ENCODE measurements at regions not wholly inside any gene's neighbourhood (a gene's known extent, or its start where the extent isn't known, plus 50 kb on each side); places are given as distances from the start of the nearest gene placed in this dataset.

GRCh38 chr12:92628476-92628875 is 74.3 kb upstream of the PLEKHG7 start:
- Histone ChIP-seq H3K9me3 (replicated peaks; ENCODE audit: control insufficient read depth, low read depth, low read length) (no peaks in the 10 kb centered on the region), H3K27ac (ENCODE audit: low read length) (no peak overlapping the region), H3K36me3 (ENCODE audit: control insufficient read depth, insufficient read depth, low read length) (no peaks in the 10 kb centered on the region), H3K27me3 (ENCODE audit: control insufficient read depth, insufficient read depth, low read length) (no peaks in the 10 kb centered on the region), H3K4me1 (ENCODE audit: control insufficient read depth, insufficient read depth, low read length) (peaks cover 3% of the 10 kb centered on the region), H3K4me3 (ENCODE audit: low read length) (no peak overlapping the region)
- WGBS (ENCODE audit: insufficient coverage) = 83% methylated on average over 1 of the region's 2 CpGs
- DNase-seq = no peak

- Histone ChIP-seq H3K27me3 (ENCODE audit: control insufficient read depth, insufficient read depth, low read length) (no peaks in the 10 kb centered on the region), H3K4me1 (ENCODE audit: control insufficient read depth, insufficient read depth, low read length) (peaks cover 3% of the 10 kb centered on the region), H3K27ac (ENCODE audit: low read length) (no peak overlapping the region), H3K4me3 (ENCODE audit: low read length) (no peak overlapping the region), H3K36me3 (ENCODE audit: control insufficient read depth, insufficient read depth, low read length) (no peaks in the 10 kb centered on the region), H3K9me3 (replicated peaks; ENCODE audit: control insufficient read depth, low read depth, low read length) (no peaks in the 10 kb centered on the region)
- DNase-seq = no peak
- WGBS (ENCODE audit: insufficient coverage) = no CpG with 5 or more reads among the region's 2 CpGs
Observed at GRCh38 chr12:92627511-92627910, 75.3 kb upstream of the PLEKHG7 start.

GRCh38 chr12:92625639-92626310 is 77.0 kb upstream of the PLEKHG7 start:
- Histone ChIP-seq H3K9me3 (replicated peaks; ENCODE audit: control insufficient read depth, low read depth, low read length) (no peaks in the 10 kb centered on the region), H3K27ac (ENCODE audit: low read length) (no peak overlapping the region), H3K36me3 (ENCODE audit: control insufficient read depth, insufficient read depth, low read length) (no peaks in the 10 kb centered on the region), H3K27me3 (ENCODE audit: control insufficient read depth, insufficient read depth, low read length) (no peaks in the 10 kb centered on the region), H3K4me3 (ENCODE audit: low read length) (no peak overlapping the region), H3K4me1 (ENCODE audit: control insufficient read depth, insufficient read depth, low read length) (peaks cover 3% of the 10 kb centered on the region)
- WGBS (ENCODE audit: insufficient coverage) = 100% methylated on average over 1 of the region's 3 CpGs
- DNase-seq = no peak

- Histone ChIP-seq H3K4me1 (ENCODE audit: control insufficient read depth, insufficient read depth, low read length) (peaks cover 3% of the 10 kb centered on the region), H3K4me3 (ENCODE audit: low read length) (no peak overlapping the region), H3K27me3 (ENCODE audit: control insufficient read depth, insufficient read depth, low read length) (no peaks in the 10 kb centered on the region), H3K36me3 (ENCODE audit: control insufficient read depth, insufficient read depth, low read length) (no peaks in the 10 kb centered on the region), H3K9me3 (replicated peaks; ENCODE audit: control insufficient read depth, low read depth, low read length) (no peaks in the 10 kb centered on the region), H3K27ac (ENCODE audit: low read length) (no peak overlapping the region)
- DNase-seq = peak; percentile 22
- no CpG with 5 or more reads among the region's 1 CpG for WGBS (ENCODE audit: insufficient coverage)
Observed at GRCh38 chr12:92624236-92624635, 78.6 kb upstream of the PLEKHG7 start.

- Histone ChIP-seq H3K27ac (ENCODE audit: low read length) (peak overlapping the region; percentile 39), H3K4me1 (ENCODE audit: control insufficient read depth, insufficient read depth, low read length) (peaks cover 6% of the 10 kb centered on the region), H3K36me3 (ENCODE audit: control insufficient read depth, insufficient read depth, low read length) (no peaks in the 10 kb centered on the region), H3K27me3 (ENCODE audit: control insufficient read depth, insufficient read depth, low read length) (no peaks in the 10 kb centered on the region), H3K4me3 (ENCODE audit: low read length) (no peak overlapping the region), H3K9me3 (replicated peaks; ENCODE audit: control insufficient read depth, low read depth, low read length) (no peaks in the 10 kb centered on the region)
- DNase-seq = no peak
Observed at GRCh38 chr12:92623386-92623785, 79.4 kb upstream of the PLEKHG7 start.

GRCh38 chr12:92621833-92622232 is 81.0 kb upstream of the PLEKHG7 start:
- DNase-seq = no peak
- no peaks in the 10 kb centered on the region for H3K9me3 ChIP-seq (replicated peaks; ENCODE audit: control insufficient read depth, low read depth, low read length)
- no peak overlapping the region for H3K27ac ChIP-seq (ENCODE audit: low read length)
- H3K36me3 ChIP-seq (ENCODE audit: control insufficient read depth, insufficient read depth, low read length) = no peaks in the 10 kb centered on the region
- no peaks in the 10 kb centered on the region for H3K27me3 ChIP-seq (ENCODE audit: control insufficient read depth, insufficient read depth, low read length)
- peaks cover 6% of the 10 kb centered on the region for H3K4me1 ChIP-seq (ENCODE audit: control insufficient read depth, insufficient read depth, low read length)
- no peak overlapping the region for H3K4me3 ChIP-seq (ENCODE audit: low read length)
- WGBS (ENCODE audit: insufficient coverage) = 20% methylated on average over 1 of the region's 3 CpGs

GRCh38 chr12:92621312-92621711 is 81.5 kb upstream of the PLEKHG7 start:
- 80% methylated on average over 1 of the region's 4 CpGs for WGBS (ENCODE audit: insufficient coverage)
- DNase-seq = no peak

GRCh38 chr12:92619730-92620684 is 82.8 kb upstream of the PLEKHG7 start:
- H3K9me3 ChIP-seq (replicated peaks; ENCODE audit: control insufficient read depth, low read depth, low read length) = no peaks in the 10 kb centered on the region
- no peak for DNase-seq
- H3K36me3 ChIP-seq (ENCODE audit: control insufficient read depth, insufficient read depth, low read length) = no peaks in the 10 kb centered on the region
- no peaks in the 10 kb centered on the region for H3K27me3 ChIP-seq (ENCODE audit: control insufficient read depth, insufficient read depth, low read length)
- peaks cover 6% of the 10 kb centered on the region for H3K4me1 ChIP-seq (ENCODE audit: control insufficient read depth, insufficient read depth, low read length)
- WGBS (ENCODE audit: insufficient coverage) = 61% methylated on average over 4 of the region's 8 CpGs
- H3K27ac ChIP-seq (ENCODE audit: low read length) = no peak overlapping the region
- no peak overlapping the region for H3K4me3 ChIP-seq (ENCODE audit: low read length)

More at GRCh38 chr12:92621312-92621711, 81.5 kb upstream of the PLEKHG7 start:
- H3K9me3 ChIP-seq (replicated peaks; ENCODE audit: control insufficient read depth, low read depth, low read length) = no peaks in the 10 kb centered on the region
- H3K4me1 ChIP-seq (ENCODE audit: control insufficient read depth, insufficient read depth, low read length) = peaks cover 6% of the 10 kb centered on the region
- no peaks in the 10 kb centered on the region for H3K27me3 ChIP-seq (ENCODE audit: control insufficient read depth, insufficient read depth, low read length)
- no peak overlapping the region for H3K4me3 ChIP-seq (ENCODE audit: low read length)
- H3K36me3 ChIP-seq (ENCODE audit: control insufficient read depth, insufficient read depth, low read length) = no peaks in the 10 kb centered on the region
- no peak overlapping the region for H3K27ac ChIP-seq (ENCODE audit: low read length)

GRCh38 chr12:92619026-92619425 is 83.8 kb upstream of the PLEKHG7 start:
- Histone ChIP-seq H3K4me3 (ENCODE audit: low read length) (no peak overlapping the region), H3K36me3 (ENCODE audit: control insufficient read depth, insufficient read depth, low read length) (no peaks in the 10 kb centered on the region), H3K9me3 (replicated peaks; ENCODE audit: control insufficient read depth, low read depth, low read length) (no peaks in the 10 kb centered on the region), H3K27me3 (ENCODE audit: control insufficient read depth, insufficient read depth, low read length) (no peaks in the 10 kb centered on the region), H3K27ac (ENCODE audit: low read length) (no peak overlapping the region), H3K4me1 (ENCODE audit: control insufficient read depth, insufficient read depth, low read length) (peaks cover 6% of the 10 kb centered on the region)
- WGBS (ENCODE audit: insufficient coverage) = 100% methylated on average over 1 of the region's 2 CpGs
- no peak for DNase-seq

GRCh38 chr12:92615703-92616102 is 87.1 kb upstream of the PLEKHG7 start:
- H3K27me3 ChIP-seq (ENCODE audit: control insufficient read depth, insufficient read depth, low read length) = no peaks in the 10 kb centered on the region
- no peaks in the 10 kb centered on the region for H3K36me3 ChIP-seq (ENCODE audit: control insufficient read depth, insufficient read depth, low read length)
- DNase-seq = no peak
- WGBS (ENCODE audit: insufficient coverage) = no CpG with 5 or more reads among the region's 2 CpGs
- no peak overlapping the region for H3K27ac ChIP-seq (ENCODE audit: low read length)
- peaks cover 6% of the 10 kb centered on the region for H3K4me1 ChIP-seq (ENCODE audit: control insufficient read depth, insufficient read depth, low read length)
- no peaks in the 10 kb centered on the region for H3K9me3 ChIP-seq (replicated peaks; ENCODE audit: control insufficient read depth, low read depth, low read length)
- no peak overlapping the region for H3K4me3 ChIP-seq (ENCODE audit: low read length)

All from muscle of leg (tissue), 3 donors.